ENCODE measurements at regions not wholly inside any gene's neighbourhood (a gene's known extent, or its start where the extent isn't known, plus 50 kb on each side); places are given as distances from the start of the nearest gene placed in this dataset.

DNA sequence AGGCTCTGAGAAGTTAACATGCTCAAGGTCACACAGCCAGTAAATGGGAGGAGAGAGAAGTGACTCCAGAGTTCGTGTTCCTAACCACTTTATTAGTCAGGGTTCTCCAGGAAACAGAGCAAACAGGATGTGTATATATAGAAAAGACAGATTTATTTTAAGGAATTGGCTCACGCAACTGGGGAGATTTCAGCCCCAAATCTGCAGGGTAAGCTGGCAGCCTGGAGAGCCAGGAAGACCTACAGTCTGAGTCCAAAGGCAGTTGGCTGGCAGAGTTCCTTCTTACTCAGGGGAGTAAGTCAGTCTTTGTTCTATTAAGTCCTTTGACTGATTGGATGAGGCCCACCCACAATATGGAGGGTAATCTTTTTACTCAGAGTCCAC lies 118.2 kb upstream of the PROK2 start:
- no peaks in the 10 kb centered on the region for H3K36me3 ChIP-seq (ENCODE audit: control insufficient read depth, insufficient read depth, low read length)
- H3K4me1 ChIP-seq (ENCODE audit: control insufficient read depth, insufficient read depth, low read length): peaks cover 7% of the 10 kb centered on the region; the same call in 1 of the 2 replicates
- no peaks in the 10 kb centered on the region for H3K27me3 ChIP-seq (ENCODE audit: control insufficient read depth, insufficient read depth, low read length)
- H3K9ac ChIP-seq (ENCODE audit: low read depth, low read length): no peak overlapping the region
- no peak overlapping the region for H3K27ac ChIP-seq (ENCODE audit: low read depth, low read length)
- no peak overlapping the region for H3K4me3 ChIP-seq (ENCODE audit: low read depth, low read length)
- no peaks in the 10 kb centered on the region for H3K9me3 ChIP-seq (ENCODE audit: control insufficient read depth, insufficient read depth, low read length)

- H3K27me3 ChIP-seq (ENCODE audit: control insufficient read depth, insufficient read depth, low read length): no peaks in the 10 kb centered on the region
- peaks cover 7% of the 10 kb centered on the region; the same call in 1 of the 2 replicates for H3K4me1 ChIP-seq (ENCODE audit: control insufficient read depth, insufficient read depth, low read length)
- no peaks in the 10 kb centered on the region for H3K36me3 ChIP-seq (ENCODE audit: control insufficient read depth, insufficient read depth, low read length)
- H3K27ac ChIP-seq (ENCODE audit: low read depth, low read length): no peak overlapping the region
- no peak overlapping the region for H3K4me3 ChIP-seq (ENCODE audit: low read depth, low read length)
- no peak overlapping the region for H3K9ac ChIP-seq (ENCODE audit: low read depth, low read length)
- H3K9me3 ChIP-seq (ENCODE audit: control insufficient read depth, insufficient read depth, low read length): no peaks in the 10 kb centered on the region
Observed at GRCh38 chr3:71902258-71903111, 117.5 kb upstream of the PROK2 start.

DNA sequence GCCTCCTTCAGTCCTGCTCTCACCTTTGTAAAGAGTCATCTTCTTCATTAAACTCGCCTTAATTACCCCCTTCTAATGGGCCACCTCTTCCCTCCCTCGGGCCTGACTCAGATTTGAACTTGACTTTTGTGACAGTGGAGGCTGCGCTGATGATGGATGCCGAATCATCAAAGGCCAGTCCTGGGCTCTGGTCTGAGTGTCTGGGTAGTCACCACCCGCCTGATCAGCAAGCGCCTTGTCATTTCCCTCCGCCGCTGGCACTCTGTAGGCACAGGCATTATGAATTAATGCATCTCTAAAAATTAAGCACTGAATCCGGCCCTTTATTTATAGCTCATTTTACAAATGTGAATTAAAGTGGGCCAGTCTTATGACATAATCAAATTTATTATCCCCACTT lies 116.7 kb upstream of the PROK2 start:
- Histone ChIP-seq H3K9me3 (ENCODE audit: control insufficient read depth, insufficient read depth, low read length) (no peaks in the 10 kb centered on the region), H3K4me3 (ENCODE audit: low read depth, low read length) (no peak overlapping the region), H3K4me1 (ENCODE audit: control insufficient read depth, insufficient read depth, low read length) (peaks cover 7% of the 10 kb centered on the region; the same call in 1 of the 2 replicates), H3K27ac (ENCODE audit: low read depth, low read length) (no peak overlapping the region), H3K27me3 (ENCODE audit: control insufficient read depth, insufficient read depth, low read length) (no peaks in the 10 kb centered on the region), H3K9ac (ENCODE audit: low read depth, low read length) (no peak overlapping the region), H3K36me3 (ENCODE audit: control insufficient read depth, insufficient read depth, low read length) (no peaks in the 10 kb centered on the region)

DNA sequence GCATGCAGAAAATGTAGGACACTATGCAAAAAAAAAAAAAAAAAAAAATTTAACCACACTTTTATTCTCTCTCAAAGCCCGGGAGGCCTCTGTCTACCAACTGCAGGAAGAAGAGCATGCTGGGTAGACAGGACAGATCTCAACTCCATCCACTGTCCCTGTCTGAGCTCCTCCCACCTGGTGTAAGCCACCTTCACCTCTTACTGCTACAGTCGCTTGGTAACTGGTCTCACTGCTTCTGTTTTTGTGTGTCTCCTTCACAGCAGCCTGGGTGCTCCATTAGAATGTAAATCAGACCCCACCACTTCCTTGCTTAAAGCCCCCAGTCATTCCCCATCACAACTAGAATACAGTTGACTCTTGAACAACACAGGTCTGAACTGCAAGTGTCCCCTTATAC lies 115.1 kb upstream of the PROK2 start:
- H3K9ac ChIP-seq (ENCODE audit: low read depth, low read length): no peak overlapping the region
- no peaks in the 10 kb centered on the region for H3K9me3 ChIP-seq (ENCODE audit: control insufficient read depth, insufficient read depth, low read length)
- H3K4me1 ChIP-seq (ENCODE audit: control insufficient read depth, insufficient read depth, low read length): peaks cover 7% of the 10 kb centered on the region; the same call in 1 of the 2 replicates
- H3K4me3 ChIP-seq (ENCODE audit: low read depth, low read length): no peak overlapping the region
- no peak overlapping the region for H3K27ac ChIP-seq (ENCODE audit: low read depth, low read length)
- H3K27me3 ChIP-seq (ENCODE audit: control insufficient read depth, insufficient read depth, low read length): no peaks in the 10 kb centered on the region
- H3K36me3 ChIP-seq (ENCODE audit: control insufficient read depth, insufficient read depth, low read length): no peaks in the 10 kb centered on the region

- Histone ChIP-seq H3K36me3 (ENCODE audit: control insufficient read depth, insufficient read depth, low read length) (no peaks in the 10 kb centered on the region), H3K9me3 (ENCODE audit: control insufficient read depth, insufficient read depth, low read length) (no peaks in the 10 kb centered on the region), H3K27ac (ENCODE audit: low read depth, low read length) (no peak overlapping the region), H3K4me1 (ENCODE audit: control insufficient read depth, insufficient read depth, low read length) (peaks cover 11% of the 10 kb centered on the region), H3K9ac (ENCODE audit: low read depth, low read length) (no peak overlapping the region), H3K27me3 (ENCODE audit: control insufficient read depth, insufficient read depth, low read length) (no peaks in the 10 kb centered on the region), H3K4me3 (ENCODE audit: low read depth, low read length) (no peak overlapping the region)
Observed at GRCh38 chr3:71896751-71897150, 111.8 kb upstream of the PROK2 start.

GRCh38 chr3:71893702-71894479 lies 108.9 kb upstream of the PROK2 start:
- no peaks in the 10 kb centered on the region for H3K36me3 ChIP-seq (ENCODE audit: control insufficient read depth, insufficient read depth, low read length)
- H3K4me3 ChIP-seq (ENCODE audit: low read depth, low read length): no peak overlapping the region
- H3K27ac ChIP-seq (ENCODE audit: low read depth, low read length): no peak overlapping the region
- no peaks in the 10 kb centered on the region for H3K27me3 ChIP-seq (ENCODE audit: control insufficient read depth, insufficient read depth, low read length)
- H3K4me1 ChIP-seq (ENCODE audit: control insufficient read depth, insufficient read depth, low read length): peaks cover 7% of the 10 kb centered on the region
- no peaks in the 10 kb centered on the region for H3K9me3 ChIP-seq (ENCODE audit: control insufficient read depth, insufficient read depth, low read length)
- no peak overlapping the region for H3K9ac ChIP-seq (ENCODE audit: low read depth, low read length)

DNA sequence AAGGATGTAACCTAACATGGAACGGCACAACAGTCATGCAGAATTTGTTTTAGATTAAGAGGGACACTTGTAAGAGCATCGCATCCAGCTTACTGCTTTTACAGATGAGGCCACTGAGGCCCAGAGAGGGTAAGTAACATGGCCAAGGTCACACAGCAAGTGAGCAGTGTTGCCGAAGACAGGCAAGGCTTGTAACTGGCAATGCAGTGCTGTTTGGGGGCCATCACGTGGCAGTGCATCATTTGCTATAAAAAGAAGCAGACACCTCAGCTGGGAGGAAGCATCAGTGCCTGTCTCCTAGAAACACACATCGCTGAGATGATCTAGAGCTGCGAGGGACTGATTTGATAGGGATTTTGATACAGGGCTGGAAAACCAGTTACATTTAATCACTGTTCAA lies 108.2 kb upstream of the PROK2 start:
- Histone ChIP-seq H3K9ac (ENCODE audit: low read depth, low read length) (no peak overlapping the region), H3K9me3 (ENCODE audit: control insufficient read depth, insufficient read depth, low read length) (no peaks in the 10 kb centered on the region), H3K4me3 (ENCODE audit: low read depth, low read length) (no peak overlapping the region), H3K27me3 (ENCODE audit: control insufficient read depth, insufficient read depth, low read length) (no peaks in the 10 kb centered on the region), H3K4me1 (ENCODE audit: control insufficient read depth, insufficient read depth, low read length) (peaks cover 7% of the 10 kb centered on the region), H3K36me3 (ENCODE audit: control insufficient read depth, insufficient read depth, low read length) (no peaks in the 10 kb centered on the region), H3K27ac (ENCODE audit: low read depth, low read length) (no peak overlapping the region)

DNA sequence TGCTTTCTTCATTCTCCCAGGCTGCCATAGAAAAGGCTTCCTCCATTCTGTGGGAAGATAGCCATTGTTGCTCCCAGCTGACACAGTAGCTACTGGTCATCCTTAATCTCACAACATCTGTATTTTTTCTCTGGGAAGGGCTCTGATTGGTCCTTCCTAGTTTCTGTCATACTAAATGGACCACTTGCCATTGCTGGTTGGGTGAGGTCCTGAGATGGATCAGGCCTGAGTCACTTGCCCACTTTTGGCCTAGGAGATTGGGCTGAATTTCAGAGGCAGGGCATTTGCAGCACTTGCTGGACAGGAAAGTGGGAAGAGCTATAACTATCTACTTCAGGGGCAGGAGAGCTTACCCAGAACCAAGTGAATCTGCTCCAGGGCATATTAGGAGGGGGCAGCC lies 106.5 kb upstream of the PROK2 start:
- Histone ChIP-seq H3K27ac (ENCODE audit: low read depth, low read length) (no peak overlapping the region), H3K4me1 (ENCODE audit: control insufficient read depth, insufficient read depth, low read length) (peaks cover 7% of the 10 kb centered on the region), H3K36me3 (ENCODE audit: control insufficient read depth, insufficient read depth, low read length) (no peaks in the 10 kb centered on the region), H3K4me3 (ENCODE audit: low read depth, low read length) (no peak overlapping the region), H3K9ac (ENCODE audit: low read depth, low read length) (no peak overlapping the region), H3K27me3 (ENCODE audit: control insufficient read depth, insufficient read depth, low read length) (no peaks in the 10 kb centered on the region), H3K9me3 (ENCODE audit: control insufficient read depth, insufficient read depth, low read length) (no peaks in the 10 kb centered on the region)

GRCh38 chr3:71890356-71890931 lies 105.5 kb upstream of the PROK2 start:
- no peaks in the 10 kb centered on the region for H3K36me3 ChIP-seq (ENCODE audit: control insufficient read depth, insufficient read depth, low read length)
- no peaks in the 10 kb centered on the region for H3K9me3 ChIP-seq (ENCODE audit: control insufficient read depth, insufficient read depth, low read length)
- peaks cover 11% of the 10 kb centered on the region for H3K4me1 ChIP-seq (ENCODE audit: control insufficient read depth, insufficient read depth, low read length)
- H3K9ac ChIP-seq (ENCODE audit: low read depth, low read length): no peak overlapping the region
- H3K27me3 ChIP-seq (ENCODE audit: control insufficient read depth, insufficient read depth, low read length): no peaks in the 10 kb centered on the region
- H3K27ac ChIP-seq (ENCODE audit: low read depth, low read length): no peak overlapping the region
- no peak overlapping the region for H3K4me3 ChIP-seq (ENCODE audit: low read depth, low read length)

GRCh38 chr3:71887256-71887655 lies 102.3 kb upstream of the PROK2 start:
- no peak overlapping the region for H3K4me3 ChIP-seq (ENCODE audit: low read depth, low read length)
- no peak overlapping the region for H3K27ac ChIP-seq (ENCODE audit: low read depth, low read length)
- no peak overlapping the region for H3K9ac ChIP-seq (ENCODE audit: low read depth, low read length)
- H3K36me3 ChIP-seq (ENCODE audit: control insufficient read depth, insufficient read depth, low read length): no peaks in the 10 kb centered on the region
- peaks cover 11% of the 10 kb centered on the region for H3K4me1 ChIP-seq (ENCODE audit: control insufficient read depth, insufficient read depth, low read length)
- no peaks in the 10 kb centered on the region for H3K27me3 ChIP-seq (ENCODE audit: control insufficient read depth, insufficient read depth, low read length)
- no peaks in the 10 kb centered on the region for H3K9me3 ChIP-seq (ENCODE audit: control insufficient read depth, insufficient read depth, low read length)

GRCh38 chr3:71885006-71885405 lies 100.1 kb upstream of the PROK2 start:
- H3K27me3 ChIP-seq (ENCODE audit: control insufficient read depth, insufficient read depth, low read length): no peaks in the 10 kb centered on the region
- H3K9me3 ChIP-seq (ENCODE audit: control insufficient read depth, insufficient read depth, low read length): no peaks in the 10 kb centered on the region
- no peaks in the 10 kb centered on the region for H3K36me3 ChIP-seq (ENCODE audit: control insufficient read depth, insufficient read depth, low read length)

More at GRCh38 chr3:71885006-71885405, 100.1 kb upstream of the PROK2 start:
- no peak overlapping the region for H3K9ac ChIP-seq (ENCODE audit: low read depth, low read length)
- no peak overlapping the region for H3K4me3 ChIP-seq (ENCODE audit: low read depth, low read length)
- H3K27ac ChIP-seq (ENCODE audit: low read depth, low read length): peak overlapping the region; percentile 37
- peaks cover 11% of the 10 kb centered on the region for H3K4me1 ChIP-seq (ENCODE audit: control insufficient read depth, insufficient read depth, low read length)

All from HUES48 (cell line).